GM20431 (cell line): ENCODE measurements at regions not wholly inside any gene's neighbourhood (a gene's known extent, or its start where the extent isn't known, plus 50 kb on each side); places are given as distances from the start of the nearest gene placed in this dataset.
"Not testable (repeated sequence)": the region's sequence is repeated elsewhere in the genome, so short reads cannot be mapped to it uniquely, and the experiment has no call there.

Experiments used
- in situ Hi-C: fragments of 300-500 bp; cut with MseI, MboI; formaldehyde crosslinking; loops from one replicate; pipeline ENCODE4 v1.15.0; 2020; ENCODE audit warnings: low sequenced_read_pairs; ENCODE audit not compliant: unreplicated experiment

DNA sequence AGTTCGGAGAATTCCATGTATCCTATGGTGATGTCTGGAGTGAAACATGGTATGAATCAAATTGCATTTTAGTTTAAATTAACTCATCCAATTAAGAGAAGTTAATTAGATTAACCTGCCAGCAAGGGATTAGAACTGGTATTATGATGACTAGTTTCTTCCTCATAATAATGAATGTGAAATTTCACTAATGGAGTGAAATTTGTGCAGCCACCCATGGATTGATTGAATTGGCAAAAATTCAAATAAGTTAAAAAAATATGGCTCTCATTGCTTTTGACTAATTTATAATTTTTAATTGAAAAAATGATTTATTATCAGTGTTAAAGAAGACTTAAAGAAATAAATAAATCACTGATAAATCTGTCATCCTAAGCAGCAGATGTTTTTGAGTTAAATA lies 232.0 kb downstream of the KCNRG start:
- in situ Hi-C loops: no loop called here

DNA sequence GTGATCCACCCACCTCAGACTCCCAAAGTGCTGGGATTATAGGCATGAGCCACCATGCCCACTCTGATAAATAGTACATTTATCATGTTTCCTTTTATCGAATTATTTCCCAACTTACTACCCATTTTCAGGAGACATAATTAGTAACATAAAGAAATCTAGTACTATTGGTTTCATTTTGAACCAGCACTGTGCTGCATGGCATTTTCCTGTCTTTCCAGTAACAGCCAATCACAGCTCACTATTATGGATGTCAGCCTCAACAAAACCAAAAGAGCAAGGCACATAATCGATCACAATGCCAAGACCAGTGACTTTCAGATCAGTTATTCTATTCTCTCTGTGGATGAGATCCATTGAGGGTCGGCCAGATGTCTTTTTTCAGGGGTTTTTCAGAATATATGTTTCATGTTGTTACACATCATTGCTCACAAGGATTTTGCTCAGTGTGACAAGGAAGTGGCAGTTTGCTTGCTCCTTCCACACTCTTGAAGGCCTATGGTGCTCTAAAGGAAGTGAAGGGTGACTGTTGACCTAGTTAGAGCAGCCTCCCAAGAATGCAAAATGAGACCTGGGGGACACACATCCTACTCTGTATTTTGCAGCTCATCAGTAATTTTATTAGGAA lies 233.4 kb downstream of the KCNRG start:
- in situ Hi-C loops: no loop called here

DNA sequence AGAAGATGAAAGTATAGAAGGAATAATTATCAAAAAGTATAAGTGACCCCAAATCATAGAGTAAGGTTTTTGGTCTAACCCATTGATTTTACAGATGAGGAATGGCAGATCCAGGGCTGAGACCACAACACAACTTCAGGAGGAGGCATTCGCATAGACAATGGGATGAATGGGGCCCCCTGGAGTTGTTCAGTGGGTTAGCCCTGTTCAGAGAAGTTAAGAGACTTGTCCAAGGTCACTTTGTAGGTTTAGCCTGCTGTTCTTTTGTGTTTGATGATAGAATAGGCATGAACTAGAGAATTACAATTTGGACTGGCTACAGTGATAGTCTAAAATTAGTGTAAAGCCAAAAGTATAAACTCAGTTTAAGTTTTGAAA lies 233.9 kb downstream of the KCNRG start:
- in situ Hi-C loops: no loop called here

DNA sequence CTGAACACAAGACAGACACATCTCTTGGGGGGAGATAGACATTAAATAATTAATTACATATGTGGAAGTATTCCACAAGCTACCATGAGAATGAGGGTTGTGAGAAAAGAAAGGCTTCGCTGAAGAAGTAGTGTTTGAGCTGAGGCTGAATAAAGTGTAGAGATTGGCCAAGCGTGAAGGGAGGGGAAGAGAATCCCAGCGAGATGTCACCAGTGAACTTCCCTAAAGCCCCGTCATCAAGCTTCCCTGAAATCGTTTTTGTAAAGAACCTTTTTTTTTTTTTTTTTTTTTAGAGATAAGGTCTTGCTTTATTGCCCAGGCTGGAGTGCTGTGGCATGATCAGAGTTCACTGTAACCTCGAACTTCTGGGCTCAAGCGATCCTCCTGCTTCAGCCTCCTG lies 235.2 kb downstream of the KCNRG start:
- in situ Hi-C loops: no loop called here

DNA sequence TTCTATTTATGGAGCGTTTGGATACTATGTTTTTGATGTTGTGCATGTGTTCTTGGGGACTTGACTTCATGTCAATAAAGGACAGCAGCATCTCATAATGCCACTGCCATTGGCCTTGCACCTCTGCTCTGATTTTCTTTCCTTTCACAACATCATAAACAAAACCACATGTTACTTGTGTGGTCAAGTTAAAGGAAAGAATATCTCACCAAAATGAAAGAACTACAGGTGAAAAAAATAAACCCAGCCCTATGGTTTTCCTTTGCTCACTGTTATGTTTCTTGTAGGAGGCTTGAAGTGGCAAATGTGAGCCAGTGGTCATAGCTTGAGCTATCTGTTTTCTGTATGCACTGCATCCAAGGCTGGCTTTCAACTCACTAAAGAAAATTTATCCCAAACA lies 240.4 kb downstream of the KCNRG start:
- in situ Hi-C loops: no loop called here

DNA sequence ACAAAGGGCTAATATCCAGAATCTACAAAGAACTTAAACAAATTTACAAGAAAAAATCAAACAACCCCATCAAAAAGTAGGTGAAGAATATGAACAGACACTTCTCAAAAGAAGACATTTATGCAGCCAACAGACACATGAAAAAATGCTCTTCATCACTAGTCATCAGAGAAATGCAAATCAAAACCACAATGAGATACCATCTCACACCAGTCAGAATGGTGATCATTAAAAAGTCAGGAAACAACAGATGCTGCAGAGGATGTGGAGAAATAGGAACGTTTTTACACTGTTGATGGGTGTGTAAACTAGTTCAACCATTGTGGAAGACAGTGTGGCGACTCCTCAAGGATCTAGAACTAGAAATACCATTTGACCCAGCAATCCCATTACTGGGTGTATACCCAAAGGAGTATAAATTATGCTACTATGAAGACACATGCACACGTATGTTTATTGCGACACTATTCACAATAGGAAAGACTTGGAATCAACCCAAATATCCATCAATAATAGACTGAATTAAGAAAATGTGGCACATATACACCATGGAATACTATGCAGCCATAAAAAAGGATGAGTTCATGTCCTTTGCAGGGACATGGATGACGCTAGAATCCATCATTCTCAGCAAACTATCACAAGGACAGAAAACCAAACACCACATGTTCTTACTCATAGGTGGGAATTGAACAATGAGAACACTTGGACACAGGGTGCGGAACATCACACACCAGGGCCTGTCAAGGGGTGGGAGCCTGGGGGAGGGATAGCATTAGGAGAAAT lies 241.5 kb downstream of the KCNRG start:
- in situ Hi-C loops: not testable (repeated sequence)

DNA sequence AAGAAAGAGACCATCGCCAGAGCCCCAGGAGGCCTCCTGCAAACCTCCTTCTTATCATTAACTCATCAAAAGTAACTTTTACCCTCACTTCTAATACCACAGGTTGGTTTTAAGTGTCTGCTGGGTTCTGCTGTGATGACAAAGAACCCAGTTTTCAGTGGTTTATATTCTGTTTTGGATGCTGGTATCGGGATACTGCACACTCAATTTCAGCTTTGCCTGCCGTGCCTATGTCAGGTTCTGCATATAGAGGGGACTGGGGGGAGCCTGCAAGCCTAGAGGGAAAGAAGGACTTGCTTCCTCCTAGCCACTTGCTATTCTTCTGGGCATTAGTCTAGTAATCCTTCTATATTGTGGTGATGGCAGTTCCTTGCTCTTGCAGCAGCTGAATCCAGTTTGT lies 242.4 kb downstream of the KCNRG start:
- in situ Hi-C loops: no loop called here

DNA sequence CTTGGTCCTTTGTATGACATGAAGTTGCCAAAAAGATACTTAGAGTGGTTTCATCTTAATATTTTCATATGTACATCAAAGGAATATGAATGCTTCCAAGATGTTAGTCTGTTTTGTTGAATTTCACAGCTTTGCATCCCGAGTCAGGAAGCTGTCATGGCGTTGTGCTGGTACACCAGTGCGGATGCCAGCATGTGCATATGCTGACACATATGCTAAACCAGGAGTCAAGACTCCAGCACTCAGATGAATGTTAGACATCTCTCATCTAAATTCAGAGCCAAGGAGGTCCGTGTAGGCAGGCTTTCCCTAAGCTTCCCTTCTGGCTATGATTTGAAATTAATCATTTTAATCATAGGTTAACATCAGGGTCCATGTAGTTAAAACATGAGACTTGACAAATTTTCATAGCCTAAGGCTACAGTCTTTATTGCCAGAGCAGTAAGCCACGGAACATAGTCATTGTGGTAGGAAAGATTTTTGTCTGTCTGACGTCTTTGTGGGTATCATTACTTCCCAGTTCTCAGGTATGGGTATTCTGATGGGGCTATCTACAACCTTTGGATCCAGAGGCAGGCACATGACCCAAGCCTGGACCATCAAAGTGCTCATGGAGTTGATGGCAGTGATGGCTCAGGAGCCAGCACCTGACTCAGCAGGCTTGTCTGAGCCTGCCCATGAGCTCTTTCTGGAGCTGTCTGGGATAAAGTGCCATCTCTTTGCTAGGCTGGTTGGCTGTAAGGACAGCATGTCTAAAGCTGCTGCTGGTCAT lies 246.1 kb downstream of the KCNRG start:
- in situ Hi-C loops: no loop called here

DNA sequence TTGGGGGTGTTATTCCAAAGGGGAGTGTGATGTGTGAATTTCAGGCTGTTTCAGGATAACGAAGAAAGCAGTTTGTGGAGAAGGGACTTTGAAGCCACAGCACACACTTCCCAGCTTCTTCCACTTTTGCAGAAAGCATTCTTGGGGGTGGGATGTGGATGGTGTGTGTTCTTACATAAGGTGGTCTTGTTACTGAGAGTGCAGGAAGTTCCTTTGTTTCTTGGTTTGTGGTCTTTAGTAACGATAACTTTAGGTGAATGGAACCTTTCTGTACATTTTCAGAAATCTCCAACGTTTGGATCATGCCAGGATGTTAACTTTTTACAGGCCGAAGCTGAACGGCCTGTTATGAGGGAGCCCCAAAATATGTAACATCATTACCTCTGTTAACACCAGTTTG lies 251.8 kb downstream of the KCNRG start:
- in situ Hi-C loops: no loop called here

DNA sequence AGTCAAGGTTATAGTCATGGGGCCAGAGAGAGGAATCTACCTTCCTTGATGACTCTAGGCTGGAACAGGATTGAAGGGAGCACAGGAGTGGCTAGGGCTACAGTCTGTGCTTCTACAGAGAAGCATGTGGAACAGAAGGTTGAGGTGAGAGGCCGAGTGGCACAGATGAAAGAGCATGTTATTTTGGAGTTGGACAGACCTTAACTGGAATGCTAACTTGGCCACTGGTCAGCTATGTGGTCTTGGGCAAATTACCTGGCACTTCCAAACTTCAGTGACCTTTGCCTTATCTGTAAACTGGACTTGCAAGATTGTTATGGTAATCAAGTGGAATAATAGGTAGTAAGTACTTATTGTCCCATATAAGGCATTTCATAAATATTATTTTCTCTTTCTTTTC lies 252.7 kb downstream of the KCNRG start:
- in situ Hi-C loops: no loop called here

DNA sequence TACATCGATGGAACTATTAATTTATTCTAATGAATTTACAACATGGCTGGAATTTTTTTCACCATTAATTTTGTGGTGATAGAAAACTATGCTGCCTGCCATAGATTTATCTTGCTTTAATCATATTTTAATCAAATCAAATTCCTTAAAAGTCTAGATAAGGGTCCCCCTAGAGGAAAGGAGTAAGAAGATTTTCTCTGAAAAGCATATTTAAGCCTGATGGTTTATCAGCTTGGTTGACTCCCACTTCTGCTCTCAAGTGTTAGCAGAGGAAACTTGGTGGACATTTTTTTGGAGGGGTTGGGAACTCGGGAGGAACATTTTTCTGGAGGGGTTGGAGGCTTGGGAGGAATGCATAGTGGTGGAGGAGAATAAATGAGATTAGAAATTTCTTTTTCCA lies 253.3 kb downstream of the KCNRG start:
- in situ Hi-C loops: no loop called here

DNA sequence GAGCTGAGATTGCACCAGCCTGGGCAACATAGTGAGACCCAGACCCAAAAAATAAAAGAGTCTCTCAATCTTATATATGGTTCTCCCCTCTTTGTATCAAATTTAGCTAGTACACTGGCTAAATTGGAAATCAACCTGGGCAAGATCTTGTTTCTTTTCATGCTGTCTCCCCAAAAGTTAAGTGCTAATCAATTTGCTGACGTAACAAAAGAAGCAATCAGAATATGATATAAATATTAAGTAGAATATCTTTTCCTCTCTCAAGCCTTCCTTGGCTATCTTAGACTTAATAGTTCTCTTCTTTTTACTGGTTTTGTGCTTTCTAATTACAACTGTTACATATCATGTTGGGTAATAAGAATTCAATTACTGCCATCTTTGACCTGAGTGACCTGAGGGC lies 258.9 kb downstream of the KCNRG start:
- in situ Hi-C loops: no loop called here

DNA sequence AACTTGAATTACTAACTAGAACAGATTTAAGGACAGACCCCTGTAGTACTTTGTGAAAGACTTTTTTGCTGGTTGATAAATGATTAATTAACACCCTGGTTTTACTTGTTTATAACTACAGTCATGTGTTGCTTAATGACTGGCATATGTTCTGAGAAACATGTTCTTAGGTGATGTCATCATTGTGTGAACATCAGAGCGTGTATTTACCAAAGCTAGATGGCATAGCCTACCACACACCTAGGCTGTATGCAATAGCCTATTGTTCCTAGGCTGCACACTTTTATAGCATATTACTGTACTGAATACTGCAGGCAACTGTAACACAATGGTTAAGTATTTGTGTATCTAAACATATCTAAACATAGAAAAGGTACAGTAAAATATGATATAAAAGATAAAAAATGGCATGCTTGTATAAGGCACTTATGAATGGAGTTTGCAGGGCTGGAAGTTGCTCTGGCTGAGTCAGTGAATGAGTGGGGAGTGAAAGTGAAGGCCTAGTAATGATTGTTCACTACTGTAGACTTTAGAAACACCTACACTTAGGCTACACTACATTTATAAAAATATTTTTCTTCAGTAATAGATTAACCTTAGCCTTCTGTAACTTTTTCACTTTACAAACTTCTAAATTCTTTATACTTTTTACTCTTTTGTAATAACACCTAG lies 260.3 kb downstream of the KCNRG start:
- in situ Hi-C loops: no loop called here

DNA sequence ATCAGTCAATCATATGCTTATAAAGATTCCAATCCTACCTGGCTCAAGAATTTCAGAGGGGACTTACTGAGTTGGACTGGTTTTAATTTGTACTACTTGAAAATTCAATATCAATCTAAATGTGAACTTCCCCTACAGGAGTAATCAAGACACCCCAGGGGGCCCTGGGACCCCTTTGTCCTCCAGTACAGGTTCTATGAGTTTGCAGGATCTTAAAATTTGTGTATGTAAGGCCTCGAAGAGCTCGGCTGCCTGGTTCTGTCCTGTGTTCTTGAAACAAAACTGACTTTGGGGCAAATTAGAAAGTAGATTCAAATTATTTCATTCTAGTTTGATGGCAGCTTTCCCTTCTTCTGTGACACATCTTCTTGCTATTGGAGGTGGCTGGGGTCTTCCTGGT lies 261.3 kb downstream of the KCNRG start:
- in situ Hi-C loops: no loop called here

DNA sequence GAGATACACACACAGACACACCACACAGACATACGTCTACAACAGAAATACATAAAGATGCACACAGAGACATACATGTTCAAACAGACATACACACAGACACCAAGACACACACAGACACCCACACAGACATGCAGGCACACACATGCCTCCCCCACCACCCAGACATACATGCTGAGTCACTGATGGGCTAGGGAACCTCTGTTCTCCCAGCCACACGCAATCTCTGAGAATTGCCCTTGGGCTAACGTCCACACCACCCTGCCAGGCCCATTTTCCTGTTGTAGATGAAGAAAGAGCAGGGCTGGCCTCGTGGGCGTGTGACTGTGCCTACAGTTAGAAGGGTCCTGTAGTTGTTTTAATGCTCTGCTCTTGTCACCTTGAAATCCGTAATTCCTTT lies 261.9 kb downstream of the KCNRG start:
- in situ Hi-C loops: no loop called here

DNA sequence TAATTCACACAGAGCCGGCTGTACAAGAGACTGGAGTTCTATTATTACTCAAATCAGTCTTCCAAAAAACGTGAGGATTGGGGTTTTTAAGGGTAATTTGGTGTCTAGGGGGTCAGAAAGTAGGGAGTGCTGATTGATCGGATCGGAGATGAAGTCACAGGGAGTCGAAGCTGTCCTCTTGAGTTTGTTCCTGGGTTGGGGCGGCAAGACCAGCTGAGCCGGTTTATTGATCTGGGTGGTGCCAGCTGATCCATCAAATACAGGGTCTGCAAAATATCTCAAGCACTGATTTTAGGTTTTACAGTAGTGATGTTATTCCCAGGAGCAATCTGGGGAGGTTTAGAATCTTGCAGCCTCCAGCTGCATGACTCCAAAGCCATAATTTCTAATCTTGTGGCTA lies 262.7 kb downstream of the KCNRG start:
- in situ Hi-C loops: no loop called here

DNA sequence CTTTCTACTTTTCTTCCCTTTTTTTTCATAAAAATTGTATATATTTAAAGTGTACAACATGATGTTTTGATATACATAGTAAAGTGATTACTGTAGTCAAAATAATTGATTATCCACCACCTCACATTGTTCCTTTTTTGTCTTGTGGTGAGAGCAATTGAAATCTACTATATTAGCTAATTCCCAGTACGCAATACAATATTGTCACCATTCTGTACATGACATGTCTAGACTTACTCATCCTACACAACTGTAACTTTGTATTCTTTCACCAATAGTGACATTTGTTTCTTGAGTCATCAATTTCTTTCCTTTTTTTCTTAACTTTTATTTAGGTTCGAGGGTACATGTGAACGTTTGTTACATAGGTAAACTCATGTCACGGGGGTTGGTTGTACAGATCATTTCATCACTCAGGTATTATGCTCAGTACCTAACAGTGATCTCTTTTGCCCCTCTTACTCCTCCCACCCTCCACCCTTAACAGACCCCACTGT lies 265.2 kb downstream of the KCNRG start:
- in situ Hi-C loops: no loop called here

DNA sequence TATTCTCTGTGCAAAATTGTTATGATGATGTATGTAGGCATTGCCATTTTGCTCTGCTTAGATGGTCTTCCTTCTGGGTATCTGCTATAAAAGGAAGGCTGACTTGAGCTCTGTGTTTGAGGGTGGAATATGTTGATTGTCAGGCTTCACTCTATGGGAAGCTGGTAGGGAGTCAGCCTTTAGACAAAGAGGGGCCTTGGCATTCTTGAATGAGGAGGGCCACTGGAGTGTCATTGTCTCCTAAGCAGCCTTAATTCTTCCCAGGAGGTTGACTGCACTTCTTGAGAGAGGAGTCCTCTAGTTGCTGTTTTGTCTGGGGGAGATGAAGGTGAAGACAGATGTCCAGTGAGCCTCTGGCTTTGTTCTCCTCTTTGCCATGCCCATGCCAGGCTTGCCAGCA lies 266.8 kb downstream of the KCNRG start:
- in situ Hi-C loops: no loop called here

DNA sequence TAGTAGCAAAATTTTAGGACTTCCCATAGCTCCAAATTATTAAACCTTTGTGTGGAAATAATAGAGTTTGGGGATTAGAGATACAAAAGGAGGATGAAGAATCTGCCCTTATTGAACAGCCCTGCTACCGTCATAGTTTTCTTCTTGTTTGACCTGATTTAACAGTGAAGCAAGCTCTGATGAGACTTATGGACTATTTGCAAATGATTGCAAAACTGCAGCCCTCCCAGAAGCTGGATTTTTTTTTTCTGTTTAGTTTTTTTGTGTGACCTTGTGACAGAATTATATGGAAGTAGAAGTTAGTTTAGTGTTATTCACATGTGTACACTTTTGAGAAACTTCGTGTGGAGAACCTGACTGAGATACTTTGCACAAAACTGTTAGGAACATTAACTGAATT lies 267.8 kb downstream of the KCNRG start:
- in situ Hi-C loops: no loop called here

DNA sequence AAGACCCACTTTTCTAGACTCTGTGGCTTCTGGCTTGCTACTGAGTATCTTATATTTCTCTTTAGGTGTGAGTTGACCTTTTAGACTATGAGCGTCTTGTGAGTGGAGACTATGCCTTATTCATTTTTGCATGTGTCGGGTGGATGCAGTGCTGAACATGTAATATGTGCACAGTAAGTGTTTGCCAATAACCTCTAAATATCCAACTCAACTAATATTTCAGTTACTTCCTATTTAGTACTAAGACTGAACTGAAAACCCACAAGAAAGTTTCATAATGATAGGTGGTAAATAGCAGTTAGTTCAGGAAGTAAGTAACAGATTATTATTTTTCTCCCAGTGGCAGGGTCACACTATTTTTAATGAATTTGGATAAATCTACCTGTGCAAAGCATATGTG lies 269.3 kb downstream of the KCNRG start:
- in situ Hi-C loops: no loop called here

DNA sequence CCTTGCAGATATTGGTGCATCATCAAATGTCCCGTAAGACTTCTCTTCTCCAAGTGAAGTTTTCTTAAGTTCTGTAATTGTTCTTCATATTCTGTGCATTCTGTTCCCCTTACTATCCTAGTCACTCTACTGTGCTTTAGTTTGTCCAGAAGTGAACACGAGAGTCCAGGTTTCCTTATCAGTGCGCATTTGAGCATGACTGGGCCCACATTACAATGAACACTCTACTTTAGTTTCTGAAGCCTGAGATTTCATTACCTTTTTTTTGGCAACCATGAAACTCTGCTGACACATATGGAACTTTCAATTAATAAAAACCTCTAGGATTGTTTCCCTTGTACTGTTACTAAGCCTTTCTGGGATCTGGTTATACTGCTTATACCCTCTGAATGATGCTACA lies 270.0 kb downstream of the KCNRG start:
- in situ Hi-C loops: no loop called here
